ENCODE measurements at regions not wholly inside any gene's neighbourhood (a gene's known extent, or its start where the extent isn't known, plus 50 kb on each side); places are given as distances from the start of the nearest gene placed in this dataset.

GRCh38 chr1:188218289-188218688 is 1389.5 kb downstream of the PLA2G4A start:
- H3K4me3 ChIP-seq, result no peak overlapping the region
- 0 to 100% (median 71%) methylated on average over 1 of the region's 1 CpG; no CpG with 5 or more reads in 3 of the 10 experiments for WGBS, 10 experiments
- no peaks in the 10 kb centered on the region for H3K4me1 ChIP-seq (replicated peaks in 1 of 2)
- in situ Hi-C loops (cut with MboI; ENCODE audit: low pct_unique_long_range_greater_than_20kb in 2 of 9, low sequenced_read_pairs in 9 of 9, unreplicated experiment in 9 of 9), result no loop called here
- ATAC-seq (replicated peaks in 6 of 8), result no peak
- no peak overlapping the region for H3K27ac ChIP-seq

- ATAC-seq (replicated peaks in 6 of 8), result no peak
These were observed 1391.3 kb downstream of the PLA2G4A start for GRCh38 chr1:188220051-188220450.

GRCh38 chr1:188224263-188224662 is 1395.5 kb downstream of the PLA2G4A start:
- Histone ChIP-seq H3K4me1 (replicated peaks in 1 of 2) (no peaks in the 10 kb centered on the region), H3K27ac (no peak overlapping the region), H3K4me3 (no peak overlapping the region)
- in situ Hi-C loops (cut with MboI; ENCODE audit: low pct_unique_long_range_greater_than_20kb in 2 of 9, low sequenced_read_pairs in 9 of 9, unreplicated experiment in 9 of 9), result no loop called here
- ATAC-seq (replicated peaks in 6 of 8), result no peak

More at GRCh38 chr1:188220051-188220450, 1391.3 kb downstream of the PLA2G4A start:
- H3K27ac ChIP-seq, result no peak overlapping the region
- 38 to 100% (median 80%) methylated on average over 1 of the region's 1 CpG; no CpG with 5 or more reads in 1 of the 10 experiments for WGBS, 10 experiments
- in situ Hi-C loops (cut with MboI; ENCODE audit: low pct_unique_long_range_greater_than_20kb in 2 of 9, low sequenced_read_pairs in 9 of 9, unreplicated experiment in 9 of 9), result no loop called here
- no peak overlapping the region for H3K4me3 ChIP-seq
- H3K4me1 ChIP-seq (replicated peaks in 1 of 2), result no peaks in the 10 kb centered on the region

GRCh38 chr1:188225975-188226374 is 1397.2 kb downstream of the PLA2G4A start:
- in situ Hi-C loops (cut with MboI; ENCODE audit: low pct_unique_long_range_greater_than_20kb in 2 of 9, low sequenced_read_pairs in 9 of 9, unreplicated experiment in 9 of 9), result no loop called here
- H3K27ac ChIP-seq, result no peak overlapping the region
- ATAC-seq (replicated peaks in 6 of 8), result no peak
- no peaks in the 10 kb centered on the region for H3K4me1 ChIP-seq (replicated peaks in 1 of 2)
- WGBS, 10 experiments, result 0 to 100% (median 79%) methylated on average over 1 of the region's 1 CpG; no CpG with 5 or more reads in 1 of the 10 experiments
- H3K4me3 ChIP-seq, result no peak overlapping the region

- no peaks in the 10 kb centered on the region for H3K4me1 ChIP-seq (replicated peaks in 1 of 2)
- no peak overlapping the region for H3K4me3 ChIP-seq
- H3K27ac ChIP-seq, result no peak overlapping the region
- in situ Hi-C loops (cut with MboI; ENCODE audit: low pct_unique_long_range_greater_than_20kb in 2 of 9, low sequenced_read_pairs in 9 of 9, unreplicated experiment in 9 of 9), result no loop called here
- ATAC-seq (replicated peaks in 6 of 8), result no peak
These were observed 1399.9 kb downstream of the PLA2G4A start for GRCh38 chr1:188228623-188229022.

GRCh38 chr1:188237573-188238348 is 1409.0 kb downstream of the PLA2G4A start:
- WGBS, 10 experiments, result 0 to 90% (median 71%) methylated on average over 2 of the region's 2 CpGs; no CpG with 5 or more reads in 1 of the 10 experiments
- Histone ChIP-seq H3K4me1 (replicated peaks in 1 of 2) (no peaks in the 10 kb centered on the region), H3K27ac (no peak overlapping the region), H3K4me3 (no peak overlapping the region)
- no peak for ATAC-seq (replicated peaks in 6 of 8)
- in situ Hi-C loops (cut with MboI; ENCODE audit: low pct_unique_long_range_greater_than_20kb in 2 of 9, low sequenced_read_pairs in 9 of 9, unreplicated experiment in 9 of 9), result no loop called here

- H3K4me1 ChIP-seq (replicated peaks in 1 of 2), result no peaks in the 10 kb centered on the region
- no peak overlapping the region for H3K27ac ChIP-seq
- WGBS, 10 experiments, result 0 to 100% (median 78%) methylated on average over 1 to 3 of the region's 3 CpGs; no CpG with 5 or more reads in 1 of the 10 experiments
- in situ Hi-C loops (cut with MboI; ENCODE audit: low pct_unique_long_range_greater_than_20kb in 2 of 9, low sequenced_read_pairs in 9 of 9, unreplicated experiment in 9 of 9), result no loop called here
- no peak for ATAC-seq (replicated peaks in 6 of 8)
- no peak overlapping the region for H3K4me3 ChIP-seq
These were observed 1412.1 kb downstream of the PLA2G4A start for GRCh38 chr1:188240772-188241406.

- Histone ChIP-seq H3K27ac (no peak overlapping the region), H3K4me1 (replicated peaks in 1 of 2) (no peaks in the 10 kb centered on the region), H3K4me3 (no peak overlapping the region)
- WGBS, 10 experiments, result 0 to 85% (median 70%) methylated on average over 2 to 4 of the region's 4 CpGs
- in situ Hi-C loops (cut with MboI; ENCODE audit: low pct_unique_long_range_greater_than_20kb in 2 of 9, low sequenced_read_pairs in 9 of 9, unreplicated experiment in 9 of 9), result no loop called here
- ATAC-seq (replicated peaks in 6 of 8), result no peak
These were observed 1412.9 kb downstream of the PLA2G4A start for GRCh38 chr1:188241629-188242028.

GRCh38 chr1:188243456-188243855 is 1414.7 kb downstream of the PLA2G4A start:
- Histone ChIP-seq H3K4me1 (replicated peaks in 1 of 2) (no peaks in the 10 kb centered on the region), H3K4me3 (no peak overlapping the region), H3K27ac (no peak overlapping the region)
- ATAC-seq (replicated peaks in 6 of 8), result no peak
- in situ Hi-C loops (cut with MboI; ENCODE audit: low pct_unique_long_range_greater_than_20kb in 2 of 9, low sequenced_read_pairs in 9 of 9, unreplicated experiment in 9 of 9), result no loop called here
- WGBS, 10 experiments, result 0 to 79% (median 57%) methylated on average over 2 to 3 of the region's 3 CpGs; no CpG with 5 or more reads in 2 of the 10 experiments

GRCh38 chr1:188244681-188245080 is 1415.9 kb downstream of the PLA2G4A start:
- Histone ChIP-seq H3K4me1 (replicated peaks in 1 of 2) (no peaks in the 10 kb centered on the region), H3K4me3 (no peak overlapping the region), H3K27ac (no peak overlapping the region)
- ATAC-seq (replicated peaks in 6 of 8), result no peak
- in situ Hi-C loops (cut with MboI; ENCODE audit: low pct_unique_long_range_greater_than_20kb in 2 of 9, low sequenced_read_pairs in 9 of 9, unreplicated experiment in 9 of 9), result no loop called here
- 0 to 100% (median 44%) methylated on average over 1 of the region's 1 CpG; no CpG with 5 or more reads in 4 of the 10 experiments for WGBS, 10 experiments

GRCh38 chr1:188247255-188247654 is 1418.5 kb downstream of the PLA2G4A start:
- Histone ChIP-seq H3K4me3 (no peak overlapping the region), H3K4me1 (replicated peaks in 1 of 2) (no peaks in the 10 kb centered on the region), H3K27ac (no peak overlapping the region)
- no peak for ATAC-seq (replicated peaks in 6 of 8)
- WGBS, 10 experiments, result 0 to 89% (median 71%) methylated on average over 1 of the region's 1 CpG; no CpG with 5 or more reads in 3 of the 10 experiments
- in situ Hi-C loops (cut with MboI; ENCODE audit: low pct_unique_long_range_greater_than_20kb in 2 of 9, low sequenced_read_pairs in 9 of 9, unreplicated experiment in 9 of 9), result no loop called here

- Histone ChIP-seq H3K4me3 (no peak overlapping the region), H3K4me1 (replicated peaks in 1 of 2) (no peaks in the 10 kb centered on the region), H3K27ac (no peak overlapping the region)
- ATAC-seq (replicated peaks in 6 of 8), result no peak
- 0 to 100% (median 74%) methylated on average over 1 to 2 of the region's 2 CpGs; no CpG with 5 or more reads in 2 of the 10 experiments for WGBS, 10 experiments
- in situ Hi-C loops (cut with MboI; ENCODE audit: low pct_unique_long_range_greater_than_20kb in 2 of 9, low sequenced_read_pairs in 9 of 9, unreplicated experiment in 9 of 9), result no loop called here
These were observed 1421.1 kb downstream of the PLA2G4A start for GRCh38 chr1:188249811-188250210.

- 0 to 100% (median 96%) methylated on average over 1 of the region's 1 CpG for WGBS, 10 experiments
- in situ Hi-C loops (cut with MboI; ENCODE audit: low pct_unique_long_range_greater_than_20kb in 2 of 9, low sequenced_read_pairs in 9 of 9, unreplicated experiment in 9 of 9), result no loop called here
- Histone ChIP-seq H3K4me1 (replicated peaks in 1 of 2) (no peaks in the 10 kb centered on the region), H3K27ac (no peak overlapping the region), H3K4me3 (no peak overlapping the region)
- ATAC-seq (replicated peaks in 6 of 8), result no peak
These were observed 1422.3 kb downstream of the PLA2G4A start for GRCh38 chr1:188251036-188251435.

- 41 to 88% (median 65%) methylated on average over 1 to 4 of the region's 4 CpGs; no CpG with 5 or more reads in 3 of the 10 experiments for WGBS, 10 experiments
- in situ Hi-C loops (cut with MboI; ENCODE audit: low pct_unique_long_range_greater_than_20kb in 2 of 9, low sequenced_read_pairs in 9 of 9, unreplicated experiment in 9 of 9), result no loop called here
- Histone ChIP-seq H3K27ac (no peak overlapping the region), H3K4me3 (no peak overlapping the region), H3K4me1 (replicated peaks in 1 of 2) (no peaks in the 10 kb centered on the region)
- no peak for ATAC-seq (replicated peaks in 6 of 8)
These were observed 1433.1 kb downstream of the PLA2G4A start for GRCh38 chr1:188261849-188262248.

Measured in motor neuron (in vitro differentiated cells).